K562 (cell line): ENCODE measurements at regions not wholly inside any gene's neighbourhood (a gene's known extent, or its start where the extent isn't known, plus 50 kb on each side); places are given as distances from the start of the nearest gene placed in this dataset.
A peak's percentile ranks its signal among the peaks of the same experiment; 100 is the strongest.

Experiments
- ATAC-seq: fragments of 200-7000 bp; cut with Tn5 transposase; 3 replicates; pipeline ENCODE4 v1.9.1; 2020; ENCODE audit warnings: moderate library complexity
- BruUV-seq: library from RNA; stranded (reverse); fragments of 400-500 nt; replicated peaks from 2 replicates; lab custom pipeline; 2021; lab: Mats Ljungman, UMichigan
- CTCF ChIA-PET: fragments of 300-600 bp; formaldehyde crosslinking; extraction: SDS; loops from one replicate; lab custom pipeline; 2021; ENCODE audit warnings: low intra/inter-chr PET ratio; lab: Yijun Ruan, JAX
- POLR2A ChIA-PET: fragments of 300-600, 350-650 bp; sonication (Branson Sonifier 250); formaldehyde crosslinking; extraction: SDS; loops from one replicate; lab custom pipeline; 2021; ENCODE audit warnings: antibody characterized with exemption, inconsistent platforms; lab: Yijun Ruan, JAX
- DNase-seq, 4 experiments: peaks; one replicate each; pipeline versions ENCODE4 v3.0.0 to v3.0.0-alpha.2; 2011 to 2018; ENCODE audit warnings: low spot score in 3 of 4, mixed read lengths in 3 of 4; ENCODE audit errors: extremely low read depth in 1 of 4
- FAIRE-seq: peaks from 2 replicates; lab custom pipeline; 2011; peaks lifted over from hg19 to GRCh38; lab: Jason Lieb, UNC
- H2AFZ ChIP-seq: 2 replicates; pipeline ENCODE4 v1.6.0; 2011; ENCODE audit warnings: low read depth, low read length, control low read depth, inconsistent platforms
- H3K27ac ChIP-seq: fragments of 200-600 bp; 3 replicates; pipeline ENCODE4 v1.8.0; 2011; ENCODE audit warnings: low read depth, mild to moderate bottlenecking, control low read depth, inconsistent platforms, low read length, moderate library complexity, mixed read lengths; ENCODE audit errors: extremely low read depth
- H3K27me3 ChIP-seq, 2 experiments: fragments of 300-600 bp in 1 of 2; 2 replicates in 1 of 2; 3 replicates in 1 of 2; pipeline versions ENCODE4 v1.6.0 to v1.8.0; 2011; ENCODE audit warnings: inconsistent platforms in 2 of 2, low read length in 2 of 2, mild to moderate bottlenecking in 1 of 2, mixed read lengths in 1 of 2, moderate library complexity in 1 of 2; ENCODE audit not compliant: control insufficient read depth in 2 of 2, insufficient read depth in 2 of 2
- H3K36me3 ChIP-seq: fragments of 300-600 bp; 3 replicates; pipeline ENCODE4 v1.8.0; 2011; ENCODE audit warnings: mild to moderate bottlenecking, low read length, inconsistent platforms; ENCODE audit not compliant: control insufficient read depth, insufficient read depth
- H3K4me1 ChIP-seq, 2 experiments: fragments of 200-600 bp in 1 of 2; replicated peaks in 1 of 2; 2 replicates in 1 of 2; 3 replicates in 1 of 2; pipeline versions ENCODE4 v1.5.1 to v1.8.0; 2011; ENCODE audit warnings: inconsistent platforms in 2 of 2, low read length in 2 of 2, mild to moderate bottlenecking in 1 of 2, mixed read lengths in 1 of 2, moderate library complexity in 1 of 2; ENCODE audit not compliant: control insufficient read depth in 2 of 2, insufficient read depth in 2 of 2
- H3K4me2 ChIP-seq: 2 replicates; pipeline ENCODE4 v1.6.1; 2011; ENCODE audit warnings: low read length, control low read depth, inconsistent platforms, mixed read lengths; ENCODE audit not compliant: insufficient read depth
- H3K4me3 ChIP-seq: fragments of 200-600 bp; sonication (generic), shearing (Covaris generic); 2 replicates; pipeline ENCODE4 v1.5.1; 2016; ENCODE audit warnings: control low read depth, inconsistent platforms
- H3K79me2 ChIP-seq: fragments of 200-600 bp; 3 replicates; pipeline ENCODE4 v1.8.0; 2011; ENCODE audit warnings: low read length, inconsistent platforms; ENCODE audit not compliant: control insufficient read depth, insufficient read depth
- H3K9ac ChIP-seq, 2 experiments: 2 replicates each; pipeline versions ENCODE4 v1.6.0 to v1.6.1; 2011; ENCODE audit warnings: low read depth in 2 of 2, low read length in 2 of 2, control low read depth in 1 of 2, inconsistent platforms in 1 of 2, mild to moderate bottlenecking in 1 of 2, mixed read lengths in 1 of 2; ENCODE audit not compliant: insufficient read depth in 1 of 2
- H3K9me1 ChIP-seq: one replicate; pipeline ENCODE4 v1.6.0; 2011; ENCODE audit warnings: inconsistent platforms, mild to moderate bottlenecking, low read length, moderate library complexity; ENCODE audit not compliant: control insufficient read depth, insufficient read depth
- H3K9me3 ChIP-seq: replicated peaks from 2 replicates; pipeline ENCODE4 v1.5.1; 2011; ENCODE audit warnings: low read depth, low read length, inconsistent platforms; ENCODE audit not compliant: control insufficient read depth, insufficient read depth
- H4K20me1 ChIP-seq: replicated peaks from 2 replicates; pipeline ENCODE4 v1.6.1; 2011; ENCODE audit warnings: low read length, inconsistent platforms, mixed read lengths; ENCODE audit not compliant: control insufficient read depth, insufficient read depth
- ESRRA ChIP-seq: fragments of 450-650 bp; IDR thresholded peaks from 2 replicates; pipeline ENCODE4 v1.6.1; 2014; ENCODE audit warnings: low read depth, mild to moderate bottlenecking, moderate library complexity, borderline replicate concordance
- FOXJ2 ChIP-seq: fragments of 200-800 bp; sonication (Bioruptor generic); IDR thresholded peaks from 2 replicates; pipeline ENCODE4 v1.6.1; 2016; ENCODE audit warnings: missing genetic modification characterization, missing compliant biosample characterization
- JUND ChIP-seq, 2 experiments: IDR thresholded peaks; 2 replicates in 1 of 2; 3 replicates in 1 of 2; pipeline ENCODE4 v1.6.1; 2011; ENCODE audit warnings: borderline replicate concordance in 2 of 2, low read depth in 2 of 2, low read length in 2 of 2, improper control_type of control experiment in 1 of 2, missing biosample characterization in 1 of 2, missing genetic modification characterization in 1 of 2, missing genetic modification reagents in 1 of 2
- MECOM ChIP-seq: fragments of 250-450 bp; sonication (Bioruptor Pico); IDR thresholded peaks from 2 replicates; pipeline ENCODE4 v1.8.0; 2022; ENCODE audit warnings: inconsistent platforms
- PHB ChIP-seq: fragments of 250-450 bp; sonication (Bioruptor Pico); IDR thresholded peaks from 2 replicates; pipeline ENCODE4 v1.5.0; 2021
- PHF21A ChIP-seq: fragments of 450-650 bp; IDR thresholded peaks from 2 replicates; pipeline ENCODE4 v1.6.1; 2017; ENCODE audit warnings: low read depth, borderline replicate concordance
- PRMT5 ChIP-seq: sonication (generic); formaldehyde crosslinking; IDR thresholded peaks from 2 replicates; pipeline ENCODE4 v1.5.0; 2020; ENCODE audit warnings: missing genetic modification reagents
- SIN3A ChIP-seq, 2 experiments: fragments of 150-350 bp in 1 of 2; IDR thresholded peaks; 2 replicates each; pipeline ENCODE4 v1.6.1; 2011 to 2016; ENCODE audit warnings: borderline replicate concordance in 2 of 2, low read depth in 2 of 2, low read length in 2 of 2, mild to moderate bottlenecking in 2 of 2, moderate library complexity in 2 of 2; ENCODE audit not compliant: control insufficient read depth in 1 of 2
- SIX5 ChIP-seq, 2 experiments: IDR thresholded peaks; 2 replicates each; pipeline ENCODE4 v1.6.1; 2011; ENCODE audit warnings: low read length in 2 of 2, borderline replicate concordance in 1 of 2, low read depth in 1 of 2, mild to moderate bottlenecking in 1 of 2, moderate library complexity in 1 of 2; ENCODE audit not compliant: insufficient read depth in 1 of 2
- ZNF146 ChIP-seq: IDR thresholded peaks from one replicate; pipeline ENCODE4 v1.6.1; 2018; ENCODE audit warnings: missing compliant biosample characterization; ENCODE audit not compliant: unreplicated experiment
- ZNF23 ChIP-seq: fragments of 250-450 bp; sonication (Bioruptor Pico); IDR thresholded peaks from 2 replicates; pipeline ENCODE4 v1.4.0; 2020; ENCODE audit warnings: mild to moderate bottlenecking
- WGBS: fragments of 100-300 bp; shearing (Covaris generic); methylation state at CpG from one replicate; pipeline ENCODE4 v1.1.6; 2016; ENCODE audit warnings: low coverage, mixed read lengths; ENCODE audit not compliant: insufficient coverage; ENCODE audit errors: missing lambda C conversion rate; 5-methylcytosine and 5-hydroxymethylcytosine counted together
- in situ Hi-C: fragments of 300-500 bp; cut with MboI; formaldehyde crosslinking; loops from 4 replicates; pipeline ENCODE4 v1.15.0; 2018; ENCODE audit warnings: inconsistent platforms, mixed read lengths
- intact Hi-C: fragments of 100-400 bp; cut with micrococcal nuclease; formaldehyde crosslinking; loops from 2 replicates; pipeline ENCODE4 v1.14.2; 2022
- TF ChIP-seq, protein P1 (sequence below): fragments of 250-450 bp; sonication (Bioruptor Pico); IDR thresholded peaks from 2 replicates; pipeline ENCODE4 v1.8.0; 2022; ENCODE audit warnings: inconsistent platforms
- TF ChIP-seq, protein P2 (sequence below): fragments of 450-650 bp; formaldehyde crosslinking; IDR thresholded peaks from 2 replicates; pipeline ENCODE4 v1.4.0; 2020; ENCODE audit warnings: mild to moderate bottlenecking, moderate library complexity
- TF ChIP-seq, protein P3 (sequence below): IDR thresholded peaks from 2 replicates; pipeline ENCODE4 v1.6.1; 2011; ENCODE audit warnings: borderline replicate concordance, low read depth, mild to moderate bottlenecking, moderate library complexity, low read length; ENCODE audit not compliant: insufficient read depth, poor library complexity, severe bottlenecking

DNA sequence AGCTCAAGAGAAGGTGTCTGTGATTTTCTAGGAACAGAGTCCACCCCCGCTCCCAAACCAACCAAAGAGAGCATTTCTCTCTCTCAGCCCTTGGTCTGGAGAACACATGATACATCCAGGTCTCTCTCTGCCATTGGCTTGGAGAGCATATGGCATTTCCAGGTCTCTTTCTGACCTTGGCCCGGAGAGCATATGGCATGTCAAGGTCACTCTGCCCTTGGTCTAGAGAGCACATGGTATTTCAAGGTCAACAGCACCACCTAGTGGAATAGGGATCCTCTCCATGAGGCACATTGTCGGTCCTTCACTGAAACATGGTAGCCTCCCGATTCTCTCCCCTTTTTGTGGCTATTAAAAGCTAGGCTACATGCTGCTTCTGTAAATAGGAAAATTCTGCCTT is 437.7 kb upstream of the OLFM3 start:
- DNase-seq (peak in 3 of 4 experiments; percentile 2 to 51 (median 3)), ATAC-seq (peak; percentile 61), FAIRE-seq (peak; percentile 89)
- Histone ChIP-seq H3K36me3 (no peaks in the 10 kb centered on the region), H3K4me1 (no peaks in the 10 kb centered on the region), H3K79me2 (no peaks in the 10 kb centered on the region), H3K9me1 (no peaks in the 10 kb centered on the region), H3K27me3 (no peaks in the 10 kb centered on the region), H3K4me3 (no peak overlapping the region), H3K9me3 (no peaks in the 10 kb centered on the region), H3K27ac (no peak overlapping the region), H4K20me1 (no peaks in the 10 kb centered on the region), H3K4me2 (no peak overlapping the region), H2AFZ (no peak overlapping the region), H3K9ac (no peak overlapping the region)
- 9% methylated on average over 4 of the region's 4 CpGs for WGBS
- POLR2A ChIA-PET, result interaction anchor here (0.7 kb wide), 1 partner anchor 1814 kb away, joined by 4 read pairs; no protein-coding TSS in a partner anchor
- in situ Hi-C loops (no loop called here), intact Hi-C loops (loop anchor here (10.0 kb wide), 1 partner anchor 910 kb away; no protein-coding TSS in a partner anchor)
- CTCF ChIA-PET, result no interaction called here
- BruUV-seq, result no TSS peak
- TF ChIP-seq, protein P1, sequence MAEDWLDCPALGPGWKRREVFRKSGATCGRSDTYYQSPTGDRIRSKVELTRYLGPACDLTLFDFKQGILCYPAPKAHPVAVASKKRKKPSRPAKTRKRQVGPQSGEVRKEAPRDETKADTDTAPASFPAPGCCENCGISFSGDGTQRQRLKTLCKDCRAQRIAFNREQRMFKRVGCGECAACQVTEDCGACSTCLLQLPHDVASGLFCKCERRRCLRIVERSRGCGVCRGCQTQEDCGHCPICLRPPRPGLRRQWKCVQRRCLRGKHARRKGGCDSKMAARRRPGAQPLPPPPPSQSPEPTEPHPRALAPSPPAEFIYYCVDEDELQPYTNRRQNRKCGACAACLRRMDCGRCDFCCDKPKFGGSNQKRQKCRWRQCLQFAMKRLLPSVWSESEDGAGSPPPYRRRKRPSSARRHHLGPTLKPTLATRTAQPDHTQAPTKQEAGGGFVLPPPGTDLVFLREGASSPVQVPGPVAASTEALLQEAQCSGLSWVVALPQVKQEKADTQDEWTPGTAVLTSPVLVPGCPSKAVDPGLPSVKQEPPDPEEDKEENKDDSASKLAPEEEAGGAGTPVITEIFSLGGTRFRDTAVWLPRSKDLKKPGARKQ (CRISPR knock-in tag), result no peak
- TF ChIP-seq FOXJ2 (no peak), SIN3A (IDR thresholded peaks at IDR 0.05; ENCODE audit: borderline replicate concordance in 2 of 2, control insufficient read depth in 1 of 2, low read depth in 2 of 2, low read length in 2 of 2) (no peak), SIX5 (IDR thresholded peaks at IDR 0.05; ENCODE audit: borderline replicate concordance in 1 of 2, insufficient read depth in 1 of 2, low read depth in 1 of 2, low read length in 2 of 2) (no peak), JUND (IDR thresholded peaks at IDR 0.05; ENCODE audit: borderline replicate concordance, low read depth, low read length) (no peak), JUND (tag; IDR thresholded peaks at IDR 0.05; ENCODE audit: borderline replicate concordance, low read depth, low read length) (no peak), ZNF23 (no peak), ESRRA (peak; percentile 99), PHB (CRISPR knock-in tag) (no peak), MECOM (CRISPR knock-in tag) (no peak), ZNF146 (CRISPR knock-in tag) (no peak), PRMT5 (no peak), PHF21A (no peak)
- TF ChIP-seq, protein P2, sequence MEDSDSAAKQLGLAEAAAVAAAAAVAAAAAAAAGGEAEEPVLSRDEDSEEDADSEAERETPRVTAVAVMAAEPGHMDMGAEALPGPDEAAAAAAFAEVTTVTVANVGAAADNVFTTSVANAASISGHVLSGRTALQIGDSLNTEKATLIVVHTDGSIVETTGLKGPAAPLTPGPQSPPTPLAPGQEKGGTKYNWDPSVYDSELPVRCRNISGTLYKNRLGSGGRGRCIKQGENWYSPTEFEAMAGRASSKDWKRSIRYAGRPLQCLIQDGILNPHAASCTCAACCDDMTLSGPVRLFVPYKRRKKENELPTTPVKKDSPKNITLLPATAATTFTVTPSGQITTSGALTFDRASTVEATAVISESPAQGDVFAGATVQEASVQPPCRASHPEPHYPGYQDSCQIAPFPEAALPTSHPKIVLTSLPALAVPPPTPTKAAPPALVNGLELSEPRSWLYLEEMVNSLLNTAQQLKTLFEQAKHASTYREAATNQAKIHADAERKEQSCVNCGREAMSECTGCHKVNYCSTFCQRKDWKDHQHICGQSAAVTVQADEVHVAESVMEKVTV (CRISPR knock-in tag), result 0 out of 2 replicates have a peak, but pooled peaks have one; percentile 13
- TF ChIP-seq, protein P3, sequence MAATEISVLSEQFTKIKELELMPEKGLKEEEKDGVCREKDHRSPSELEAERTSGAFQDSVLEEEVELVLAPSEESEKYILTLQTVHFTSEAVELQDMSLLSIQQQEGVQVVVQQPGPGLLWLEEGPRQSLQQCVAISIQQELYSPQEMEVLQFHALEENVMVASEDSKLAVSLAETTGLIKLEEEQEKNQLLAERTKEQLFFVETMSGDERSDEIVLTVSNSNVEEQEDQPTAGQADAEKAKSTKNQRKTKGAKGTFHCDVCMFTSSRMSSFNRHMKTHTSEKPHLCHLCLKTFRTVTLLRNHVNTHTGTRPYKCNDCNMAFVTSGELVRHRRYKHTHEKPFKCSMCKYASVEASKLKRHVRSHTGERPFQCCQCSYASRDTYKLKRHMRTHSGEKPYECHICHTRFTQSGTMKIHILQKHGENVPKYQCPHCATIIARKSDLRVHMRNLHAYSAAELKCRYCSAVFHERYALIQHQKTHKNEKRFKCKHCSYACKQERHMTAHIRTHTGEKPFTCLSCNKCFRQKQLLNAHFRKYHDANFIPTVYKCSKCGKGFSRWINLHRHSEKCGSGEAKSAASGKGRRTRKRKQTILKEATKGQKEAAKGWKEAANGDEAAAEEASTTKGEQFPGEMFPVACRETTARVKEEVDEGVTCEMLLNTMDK, result no peak
